22Rv1 (cell line): ENCODE measurements at regions not wholly inside any gene's neighbourhood (a gene's known extent, or its start where the extent isn't known, plus 50 kb on each side); places are given as distances from the start of the nearest gene placed in this dataset.

Experiments used
- H3K27ac ChIP-seq: fragments of 450-650 bp; 2 replicates; pipeline ENCODE4 v1.5.1; 2017
- CTCF ChIP-seq: fragments of 450-650 bp; IDR thresholded peaks from 2 replicates; pipeline ENCODE4 v1.5.1; 2017; ENCODE audit warnings: mild to moderate bottlenecking
- ZFX ChIP-seq: fragments of 450-650 bp; IDR thresholded peaks from 2 replicates; pipeline ENCODE4 v1.6.1; 2017; ENCODE audit warnings: antibody characterized with exemption, borderline replicate concordance

- TF ChIP-seq CTCF (no peak), ZFX (no peak)
- H3K27ac ChIP-seq: no peak overlapping the region
Observed at GRCh38 chr3:6602329-6602728, 258.6 kb upstream of the GRM7 start.

GRCh38 chr3:6605227-6605626 lies 255.7 kb upstream of the GRM7 start:
- no peak overlapping the region for H3K27ac ChIP-seq
- TF ChIP-seq ZFX: no peak
- no peak for TF ChIP-seq CTCF

- no peak for TF ChIP-seq ZFX
- no peak for TF ChIP-seq CTCF
- no peak overlapping the region for H3K27ac ChIP-seq
Observed at GRCh38 chr3:6608843-6609242, 252.1 kb upstream of the GRM7 start.

GRCh38 chr3:6612034-6612616 lies 248.8 kb upstream of the GRM7 start:
- TF ChIP-seq ZFX: no peak
- TF ChIP-seq CTCF: no peak
- H3K27ac ChIP-seq: no peak overlapping the region

GRCh38 chr3:6622260-6622659 lies 238.7 kb upstream of the GRM7 start:
- no peak overlapping the region for H3K27ac ChIP-seq
- TF ChIP-seq CTCF (no peak), ZFX (no peak)

GRCh38 chr3:6622712-6623111 lies 238.2 kb upstream of the GRM7 start:
- TF ChIP-seq CTCF: no peak
- no peak for TF ChIP-seq ZFX
- H3K27ac ChIP-seq: no peak overlapping the region

GRCh38 chr3:6631376-6631775 lies 229.5 kb upstream of the GRM7 start:
- H3K27ac ChIP-seq: no peak overlapping the region
- TF ChIP-seq CTCF (no peak), ZFX (no peak)
